ENCODE measurements at regions not wholly inside any gene's neighbourhood (a gene's known extent, or its start where the extent isn't known, plus 50 kb on each side); places are given as distances from the start of the nearest gene placed in this dataset.
"Not testable (repeated sequence)": the region's sequence is repeated elsewhere in the genome, so short reads cannot be mapped to it uniquely, and the experiment has no call there.

- DNase-seq (ENCODE audit: low spot score) = no peak
Observed at GRCh38 chr1:165965857-165966256, 138.4 kb downstream of the UCK2 start.

DNA sequence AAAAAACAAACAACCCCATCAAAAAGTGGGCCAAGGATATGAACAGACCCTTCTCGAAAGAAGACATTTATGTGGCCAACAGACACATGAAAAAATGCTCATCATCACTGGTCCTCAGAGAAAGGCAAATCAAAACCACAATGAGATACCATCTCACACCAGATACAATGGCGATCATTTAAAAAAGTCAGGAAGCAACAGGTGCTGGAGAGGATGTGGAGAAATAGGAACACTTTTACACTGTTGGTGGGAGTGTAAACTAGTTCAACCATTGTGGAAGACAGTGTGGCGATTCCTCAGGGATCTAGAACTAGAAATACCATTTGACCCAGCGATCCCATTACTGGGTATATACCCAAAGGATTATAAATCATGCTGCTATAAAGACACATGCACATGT is 142.0 kb downstream of the UCK2 start:
- DNase-seq (ENCODE audit: low spot score) = not testable (repeated sequence)

DNA sequence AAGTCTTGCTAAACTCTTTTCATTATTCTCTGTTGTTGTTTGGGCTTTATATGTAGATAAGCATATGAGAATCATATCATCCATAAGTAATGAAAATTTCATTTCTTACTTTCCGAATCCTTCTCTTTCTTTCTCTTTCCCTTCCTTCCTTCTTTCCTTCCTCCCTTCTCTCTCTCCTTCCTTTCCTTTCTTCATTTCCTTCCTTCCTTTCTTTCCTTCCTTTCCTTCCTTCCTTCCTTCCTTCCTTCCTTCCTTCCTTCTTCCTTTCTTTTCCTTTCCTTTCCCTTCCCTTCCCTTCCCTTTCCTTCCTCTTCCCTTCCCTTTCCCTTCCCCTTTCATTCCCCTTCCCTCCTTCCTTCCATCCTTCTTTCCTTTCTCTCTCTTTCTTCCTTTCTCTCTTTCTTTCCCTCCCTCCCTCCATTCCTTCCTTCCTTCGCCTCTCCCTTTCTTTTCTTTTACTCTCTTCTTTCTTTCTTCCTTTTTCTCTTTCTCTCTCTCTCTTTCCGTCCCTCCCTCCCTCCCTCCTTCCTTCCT is 147.3 kb downstream of the UCK2 start:
- no peak for DNase-seq (ENCODE audit: low spot score)

DNA sequence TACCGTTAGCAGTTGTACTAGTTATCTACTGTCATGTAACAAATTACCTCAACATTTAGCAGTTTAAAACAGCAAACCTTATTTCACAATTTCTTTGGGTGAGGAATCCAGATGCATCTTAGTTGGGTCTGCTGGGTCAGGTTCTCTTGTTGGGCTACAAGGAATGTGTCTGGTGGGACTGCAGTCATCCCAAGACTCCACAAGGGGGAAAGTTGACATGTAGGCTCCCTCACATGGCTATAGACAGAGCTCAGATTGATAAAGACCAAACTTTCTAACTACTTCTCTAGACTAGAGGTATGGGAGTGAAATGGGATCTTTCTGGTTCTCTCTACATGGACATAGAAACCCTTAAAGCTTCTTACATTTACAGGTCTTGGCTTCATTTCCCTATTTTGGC is 160.9 kb downstream of the UCK2 start:
- peak; percentile 18 for DNase-seq (ENCODE audit: low spot score)

DNA sequence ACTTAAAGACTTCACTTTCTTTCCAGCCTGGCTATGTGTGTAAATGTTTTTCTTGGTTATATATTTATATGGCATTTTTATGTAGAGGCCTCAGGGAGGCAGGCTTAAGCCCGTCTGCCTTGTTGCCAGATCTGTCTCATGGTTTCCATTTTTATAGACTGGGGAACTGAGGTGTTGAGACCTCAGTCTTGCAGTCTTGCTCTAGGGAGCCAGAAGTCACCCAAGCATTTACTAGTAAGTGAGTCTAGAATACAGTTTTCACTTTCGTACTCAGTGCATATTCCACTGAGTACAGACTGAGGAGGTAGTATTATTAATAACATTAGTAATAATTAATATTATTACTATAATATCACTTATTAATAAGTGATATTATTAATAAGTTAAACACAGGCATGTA is 161.4 kb downstream of the UCK2 start:
- no peak for DNase-seq (ENCODE audit: low spot score)

- no peak for DNase-seq (ENCODE audit: low spot score)
Observed at GRCh38 chr1:165992533-165992932, 165.1 kb downstream of the UCK2 start.

- no peak for DNase-seq (ENCODE audit: low spot score)
Observed at GRCh38 chr1:165994107-165994506, 166.7 kb downstream of the UCK2 start.

- DNase-seq (ENCODE audit: low spot score) = no peak
Observed at GRCh38 chr1:165999826-166000225, 167.0 kb downstream of the FAM78B start.

DNA sequence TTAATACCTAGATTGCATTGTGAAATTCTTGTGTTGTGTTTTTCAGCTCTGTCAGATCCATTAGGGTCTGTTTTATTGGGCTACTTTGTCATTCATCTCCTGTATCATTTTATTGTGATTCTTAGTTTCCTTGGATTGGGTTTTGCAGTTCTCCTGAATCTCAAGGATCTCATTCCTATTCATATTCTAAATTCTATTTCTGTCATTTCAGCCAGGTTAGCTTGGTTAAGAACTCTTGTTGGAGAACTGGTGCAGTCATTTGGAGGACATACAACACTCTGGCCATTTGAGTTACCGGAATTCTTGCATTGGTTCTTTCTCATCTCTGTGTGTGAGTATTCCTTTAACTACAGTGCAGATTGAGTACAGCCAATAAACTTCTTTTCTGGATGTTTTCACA is 159.6 kb downstream of the FAM78B start:
- no peak for DNase-seq (ENCODE audit: low spot score)

DNA sequence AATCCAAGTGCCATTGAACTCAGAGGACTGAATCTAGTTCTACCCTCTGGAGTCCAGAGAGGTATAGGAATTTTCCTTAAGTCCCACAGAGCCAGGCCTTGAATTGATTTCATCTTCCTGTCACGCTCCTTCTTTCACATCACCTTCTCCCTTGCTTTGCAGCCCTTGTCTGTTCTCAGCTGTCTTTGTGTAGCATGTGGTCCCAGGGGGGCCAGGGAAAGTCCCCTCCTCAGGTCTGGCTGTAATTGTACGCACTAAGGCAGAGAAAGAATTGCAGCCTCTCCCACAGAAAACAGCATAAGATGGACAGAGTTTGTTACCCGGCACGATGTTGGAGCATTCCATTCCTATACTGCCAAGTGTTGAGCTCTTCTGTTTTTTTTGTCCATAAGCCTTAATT is 153.6 kb downstream of the FAM78B start:
- DNase-seq (ENCODE audit: low spot score) = no peak

- DNase-seq (ENCODE audit: low spot score) = no peak
Observed at GRCh38 chr1:166017395-166017794, 149.4 kb downstream of the FAM78B start.
